Ishikawa (cell line): ENCODE measurements at regions not wholly inside any gene's neighbourhood (a gene's known extent, or its start where the extent isn't known, plus 50 kb on each side); places are given as distances from the start of the nearest gene placed in this dataset.

ENCODE experiments used
- CEBPB ChIP-seq: IDR thresholded peaks from 2 replicates; pipeline ENCODE4 v1.6.1; 2012
- EGR1 ChIP-seq: IDR thresholded peaks from 2 replicates; pipeline ENCODE4 v1.6.1; 2012
- EP300 ChIP-seq: IDR thresholded peaks from 2 replicates; pipeline ENCODE4 v1.6.1; 2012; ENCODE audit warnings: borderline replicate concordance
- FOXM1 ChIP-seq: IDR thresholded peaks from 2 replicates; pipeline ENCODE4 v1.6.1; 2012; ENCODE audit warnings: low read depth, borderline replicate concordance
- NFIC ChIP-seq: IDR thresholded peaks from 2 replicates; pipeline ENCODE4 v1.6.1; 2012
- RAD21 ChIP-seq: IDR thresholded peaks from 2 replicates; pipeline ENCODE4 v1.6.1; 2012; ENCODE audit warnings: low read depth
- REST ChIP-seq: IDR thresholded peaks from 2 replicates; pipeline ENCODE4 v1.6.1; 2012; ENCODE audit warnings: low read depth, mild to moderate bottlenecking
- TAF1 ChIP-seq: IDR thresholded peaks from 2 replicates; pipeline ENCODE4 v1.6.1; 2012; ENCODE audit warnings: low read depth, mild to moderate bottlenecking
- USF1 ChIP-seq: IDR thresholded peaks from 2 replicates; pipeline ENCODE4 v1.6.1; 2012
- YY1 ChIP-seq: IDR thresholded peaks from 2 replicates; pipeline ENCODE4 v1.6.1; 2012; ENCODE audit warnings: low read depth
- ZBTB7A ChIP-seq: IDR thresholded peaks from 2 replicates; pipeline ENCODE4 v1.6.1; 2012; ENCODE audit warnings: low read depth

GRCh38 chr5:43802651-43803050 lies 199.7 kb downstream of the NNT start:
- TF ChIP-seq FOXM1 (no peak), CEBPB (no peak), TAF1 (no peak), EGR1 (no peak), ZBTB7A (no peak), RAD21 (no peak), NFIC (no peak), EP300 (no peak), USF1 (no peak), YY1 (no peak), REST (no peak)
